ENCODE measurements at regions not wholly inside any gene's neighbourhood (a gene's known extent, or its start where the extent isn't known, plus 50 kb on each side); places are given as distances from the start of the nearest gene placed in this dataset.

- no peak for TF ChIP-seq NFIC (IDR thresholded peaks at IDR 0.05)
- no peak for TF ChIP-seq REST (IDR thresholded peaks at IDR 0.05; ENCODE audit: low read depth)
- no peak for TF ChIP-seq YY1 (IDR thresholded peaks at IDR 0.05; ENCODE audit: low read depth)
- TF ChIP-seq MAX (IDR thresholded peaks at IDR 0.05) = no peak
- TF ChIP-seq ZBTB7A (IDR thresholded peaks at IDR 0.05; ENCODE audit: low read depth) = no peak
- TF ChIP-seq EP300 (IDR thresholded peaks at IDR 0.05; ENCODE audit: borderline replicate concordance) = no peak
- TF ChIP-seq RAD21 (IDR thresholded peaks at IDR 0.05; ENCODE audit: low read depth) = no peak
- no peak for TF ChIP-seq TEAD4 (IDR thresholded peaks at IDR 0.05)
- TF ChIP-seq TAF1 (IDR thresholded peaks at IDR 0.05; ENCODE audit: low read depth) = no peak
- no peak for TF ChIP-seq FOXM1 (IDR thresholded peaks at IDR 0.05; ENCODE audit: borderline replicate concordance, low read depth)
These were observed 649.4 kb downstream of the NPHP4 start for GRCh38 chr1:5342830-5343229.

All from Ishikawa (cell line).